H1 (cell line): ENCODE measurements at regions not wholly inside any gene's neighbourhood (a gene's known extent, or its start where the extent isn't known, plus 50 kb on each side); places are given as distances from the start of the nearest gene placed in this dataset.

ENCODE experiments used
- CTCF ChIA-PET: fragments of 300-600 bp; sonication (Branson Sonifier 250); formaldehyde crosslinking; loops from one replicate; lab custom pipeline; 2021; ENCODE audit not compliant: partially characterized antibody; lab: Charles Lee
- POLR2A ChIA-PET: fragments of 300-600 bp; sonication (Branson Sonifier 250); formaldehyde crosslinking; loops from one replicate; lab custom pipeline; 2021; ENCODE audit warnings: inconsistent platforms; ENCODE audit not compliant: partially characterized antibody; lab: Charles Lee
- DNase-seq, 2 experiments: peaks; one replicate each; pipeline versions ENCODE4 v3.0.0 to v3.0.0-alpha.2; 2010 to 2022; ENCODE audit warnings: low spot score in 2 of 2, low read depth in 1 of 2, mixed read lengths in 1 of 2
- FAIRE-seq: peaks from 2 replicates; lab custom pipeline; 2011; peaks lifted over from hg19 to GRCh38; lab: Jason Lieb, UNC
- H2AFZ ChIP-seq: 2 replicates; pipeline ENCODE4 v1.8.1; 2012; ENCODE audit warnings: low read length, inconsistent platforms
- H2AK5ac ChIP-seq: 2 replicates; pipeline ENCODE4 v1.6.1; 2013; ENCODE audit warnings: low read depth, low read length
- H2BK120ac ChIP-seq: replicated peaks from 2 replicates; pipeline ENCODE3; 2013; ENCODE audit warnings: low read depth, low read length, inconsistent platforms
- H2BK12ac ChIP-seq: 2 replicates; pipeline ENCODE4 v1.6.1; 2013; ENCODE audit warnings: low read depth, low read length
- H2BK15ac ChIP-seq: 2 replicates; pipeline ENCODE4 v1.6.1; 2013; ENCODE audit warnings: low read length
- H2BK20ac ChIP-seq: 2 replicates; pipeline ENCODE4 v1.6.1; 2013; ENCODE audit warnings: low read length
- H2BK5ac ChIP-seq: 2 replicates; pipeline ENCODE4 v1.6.1; 2013; ENCODE audit warnings: low read depth, low read length
- H3K14ac ChIP-seq: 2 replicates; pipeline ENCODE4 v1.6.1; 2013; ENCODE audit warnings: inconsistent platforms; ENCODE audit not compliant: insufficient read length
- H3K18ac ChIP-seq: 2 replicates; pipeline ENCODE4 v1.6.1; 2013; ENCODE audit warnings: low read length; ENCODE audit errors: extremely low read depth
- H3K23ac ChIP-seq: 2 replicates; pipeline ENCODE4 v1.6.1; 2013; ENCODE audit warnings: inconsistent platforms; ENCODE audit not compliant: insufficient read length
- H3K23me2 ChIP-seq: 2 replicates; pipeline ENCODE4 v1.6.1; 2013; ENCODE audit warnings: low read depth, low read length
- H3K27ac ChIP-seq: 2 replicates; pipeline ENCODE4 v1.6.1; 2011; ENCODE audit warnings: low read depth, low read length, inconsistent platforms
- H3K27me3 ChIP-seq, 4 experiments: replicated peaks in 1 of 4; 1 replicate in 1 of 4; 2 replicates in 3 of 4; pipeline versions ENCODE4 v1.6.1 to v1.8.1; 2011 to 2013; ENCODE audit warnings: low read length in 3 of 4, mild to moderate bottlenecking in 3 of 4, inconsistent platforms in 2 of 4, mixed read lengths in 2 of 4, moderate library complexity in 1 of 4; ENCODE audit not compliant: control insufficient read depth in 3 of 4, insufficient read depth in 3 of 4; ENCODE audit errors: extremely low read depth in 1 of 4
- H3K36me3 ChIP-seq, 4 experiments: 2 replicates each; pipeline versions ENCODE4 v1.6.1 to v1.8.1; 2011 to 2013; ENCODE audit warnings: mild to moderate bottlenecking in 4 of 4, low read length in 3 of 4, moderate library complexity in 2 of 4, control low read depth in 1 of 4, inconsistent platforms in 1 of 4; ENCODE audit not compliant: insufficient read depth in 4 of 4, control insufficient read depth in 2 of 4
- H3K4ac ChIP-seq: replicated peaks from 2 replicates; pipeline ENCODE3; 2013; ENCODE audit warnings: low read length, low read depth, mixed read lengths, inconsistent platforms; ENCODE audit not compliant: insufficient read length
- H3K4me1 ChIP-seq, 4 experiments: replicated peaks in 1 of 4; 1 replicate in 1 of 4; 2 replicates in 3 of 4; pipeline versions ENCODE4 v1.6.1 to v1.8.1; 2011 to 2013; ENCODE audit warnings: low read length in 3 of 4, inconsistent platforms in 2 of 4, mixed read lengths in 1 of 4; ENCODE audit not compliant: insufficient read depth in 4 of 4, control insufficient read depth in 3 of 4
- H3K4me2 ChIP-seq, 2 experiments: 2 replicates each; pipeline versions ENCODE4 v1.6.1 to v1.8.1; 2011 to 2013; ENCODE audit warnings: low read depth in 2 of 2, low read length in 2 of 2, control low read depth in 1 of 2, inconsistent platforms in 1 of 2, mild to moderate bottlenecking in 1 of 2; ENCODE audit not compliant: insufficient read depth in 1 of 2
- H3K4me3 ChIP-seq, 4 experiments: fragments of 200-600, 300-600 bp in 1 of 4; sonication (generic), shearing (Covaris generic), sonication (Bioruptor Twin) in 1 of 4; 2 replicates each; pipeline versions ENCODE4 v1.5.1 to v1.8.1; 2011 to 2016; ENCODE audit warnings: low read length in 4 of 4, low read depth in 3 of 4, control low read depth in 2 of 4, inconsistent platforms in 2 of 4, mild to moderate bottlenecking in 2 of 4, mixed read lengths in 1 of 4, moderate library complexity in 1 of 4; ENCODE audit not compliant: insufficient read depth in 2 of 4; ENCODE audit errors: extremely low read depth in 1 of 4
- H3K56ac ChIP-seq: replicated peaks from 2 replicates; pipeline ENCODE3; 2013; ENCODE audit warnings: low read depth, mild to moderate bottlenecking, mixed read lengths, low read length, inconsistent platforms; ENCODE audit not compliant: insufficient read length
- H3K79me1 ChIP-seq: 2 replicates; pipeline ENCODE4 v1.6.1; 2013; ENCODE audit warnings: low read depth, low read length, control low read depth
- H3K79me2 ChIP-seq, 2 experiments: 2 replicates each; pipeline versions ENCODE4 v1.6.1 to v1.8.1; 2012 to 2013; ENCODE audit warnings: low read length in 2 of 2, mild to moderate bottlenecking in 2 of 2, inconsistent platforms in 1 of 2; ENCODE audit not compliant: insufficient read depth in 2 of 2, control insufficient read depth in 1 of 2
- H3K9ac ChIP-seq, 4 experiments: replicated peaks in 1 of 4; 1 replicate in 1 of 4; 2 replicates in 3 of 4; pipeline versions ENCODE4 v1.6.1 to v1.8.1; 2011 to 2013; ENCODE audit warnings: low read depth in 3 of 4, low read length in 3 of 4, control low read depth in 2 of 4, mild to moderate bottlenecking in 2 of 4, moderate library complexity in 2 of 4, inconsistent platforms in 1 of 4; ENCODE audit errors: extremely low read depth in 1 of 4
- H3K9me3 ChIP-seq, 2 experiments: 2 replicates each; pipeline versions ENCODE4 v1.6.1 to v1.8.1; 2012 to 2013; ENCODE audit warnings: mild to moderate bottlenecking in 2 of 2, moderate library complexity in 2 of 2, control low read depth in 1 of 2, inconsistent platforms in 1 of 2, low read depth in 1 of 2, low read length in 1 of 2, mixed read lengths in 1 of 2; ENCODE audit not compliant: insufficient read depth in 2 of 2
- H4K20me1 ChIP-seq, 2 experiments: replicated peaks in 1 of 2; 2 replicates each; pipeline versions ENCODE3 to v1.8.1; 2011 to 2013; ENCODE audit warnings: inconsistent platforms in 2 of 2, low read length in 2 of 2, mild to moderate bottlenecking in 1 of 2; ENCODE audit not compliant: insufficient read depth in 2 of 2, control insufficient read depth in 1 of 2
- H4K5ac ChIP-seq: 2 replicates; pipeline ENCODE4 v1.6.1; 2013; ENCODE audit warnings: low read length, low read depth, mixed read lengths, inconsistent platforms; ENCODE audit not compliant: insufficient read length
- H4K8ac ChIP-seq: 2 replicates; pipeline ENCODE4 v1.8.0; 2013; ENCODE audit warnings: mild to moderate bottlenecking, moderate library complexity, low read length, inconsistent platforms; ENCODE audit not compliant: insufficient read depth; ENCODE audit errors: extremely low read depth
- H4K91ac ChIP-seq: replicated peaks from 2 replicates; pipeline ENCODE3; 2013; ENCODE audit warnings: low read length, mixed read lengths, inconsistent platforms; ENCODE audit not compliant: insufficient read length
- RBBP5 ChIP-seq: IDR thresholded peaks from 2 replicates; pipeline ENCODE4 v1.7.1; 2012; ENCODE audit warnings: low read depth, mild to moderate bottlenecking, inconsistent platforms, low read length, moderate library complexity, borderline replicate concordance

DNA sequence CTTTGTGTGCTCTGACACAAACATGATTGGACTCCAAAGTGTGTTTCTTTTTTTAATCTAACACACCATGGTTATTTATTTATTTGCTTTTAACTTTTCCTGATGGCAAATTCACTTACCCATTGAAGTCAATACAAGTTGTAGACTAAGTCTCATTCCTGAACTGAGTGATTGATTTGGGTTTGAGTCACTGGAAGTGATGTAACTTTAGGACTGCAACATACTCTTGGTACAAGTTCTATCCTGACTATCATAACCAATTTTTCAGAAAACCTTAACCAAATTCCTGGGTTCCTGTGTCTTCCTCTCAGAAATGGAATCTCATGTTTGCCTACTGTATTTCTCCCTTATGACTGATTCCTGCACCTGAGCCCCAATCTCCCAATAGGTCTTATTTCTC is 590.0 kb upstream of the ROBO1 start:
- no peak overlapping the region for H3K18ac ChIP-seq
- no peak for TF ChIP-seq RBBP5
- TF ChIP-seq, all 59 proteins: peak for 0
- no peak overlapping the region for H3K9ac ChIP-seq
- no peak overlapping the region for H2BK15ac ChIP-seq
- no peaks in the 10 kb centered on the region for H3K27me3 ChIP-seq
- POLR2A ChIA-PET, result no interaction called here
- no peaks in the 10 kb centered on the region for H3K36me3 ChIP-seq
- H2BK120ac ChIP-seq, result no peak overlapping the region
- H3K4ac ChIP-seq, result no peak overlapping the region
- H3K23me2 ChIP-seq, result no peaks in the 10 kb centered on the region
- no peaks in the 10 kb centered on the region for H4K20me1 ChIP-seq
- no peak overlapping the region for H2BK12ac ChIP-seq
- no peak overlapping the region for H2BK20ac ChIP-seq
- no peaks in the 10 kb centered on the region for H3K9me3 ChIP-seq
- no peak overlapping the region for H4K91ac ChIP-seq
- FAIRE-seq (no peak), DNase-seq (no peak)
- H2BK5ac ChIP-seq, result no peak overlapping the region
- no peak overlapping the region for H3K27ac ChIP-seq
- H4K5ac ChIP-seq, result no peak overlapping the region
- no peaks in the 10 kb centered on the region for H3K79me1 ChIP-seq
- no peak overlapping the region for H3K56ac ChIP-seq
- H3K79me2 ChIP-seq, result no peaks in the 10 kb centered on the region
- no peak overlapping the region for H2AK5ac ChIP-seq
- no peak overlapping the region for H3K23ac ChIP-seq
- no peak overlapping the region for H3K4me2 ChIP-seq
- H2AFZ ChIP-seq, result no peak overlapping the region
- H3K14ac ChIP-seq, result no peak overlapping the region
- CTCF ChIA-PET, result no interaction called here
- no peak overlapping the region for H3K4me3 ChIP-seq
- H4K8ac ChIP-seq, result no peak overlapping the region
- H3K4me1 ChIP-seq, result no peaks in the 10 kb centered on the region
